ENCODE measurements at regions not wholly inside any gene's neighbourhood (a gene's known extent, or its start where the extent isn't known, plus 50 kb on each side); places are given as distances from the start of the nearest gene placed in this dataset.

DNA sequence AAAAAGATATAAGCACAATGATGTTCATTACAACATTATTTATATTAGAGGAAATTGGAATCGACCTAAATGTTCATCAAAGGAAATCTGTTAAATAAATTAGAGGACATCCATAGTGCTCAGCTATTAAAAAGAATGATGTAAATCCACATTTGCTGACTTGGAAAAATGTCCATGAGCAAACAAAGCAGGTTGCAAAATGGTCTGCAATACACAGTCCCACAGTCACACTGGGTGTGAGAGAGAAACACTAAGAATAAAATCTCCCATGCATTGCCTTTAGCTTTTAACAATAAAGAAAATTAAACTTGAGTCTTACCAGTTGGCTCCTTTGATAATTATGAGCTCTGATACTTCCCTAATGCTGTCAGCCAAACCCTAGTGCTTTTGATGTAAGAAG, 811.1 kb upstream of the SALL3 start:
- DNase-seq, result no peak

DNA sequence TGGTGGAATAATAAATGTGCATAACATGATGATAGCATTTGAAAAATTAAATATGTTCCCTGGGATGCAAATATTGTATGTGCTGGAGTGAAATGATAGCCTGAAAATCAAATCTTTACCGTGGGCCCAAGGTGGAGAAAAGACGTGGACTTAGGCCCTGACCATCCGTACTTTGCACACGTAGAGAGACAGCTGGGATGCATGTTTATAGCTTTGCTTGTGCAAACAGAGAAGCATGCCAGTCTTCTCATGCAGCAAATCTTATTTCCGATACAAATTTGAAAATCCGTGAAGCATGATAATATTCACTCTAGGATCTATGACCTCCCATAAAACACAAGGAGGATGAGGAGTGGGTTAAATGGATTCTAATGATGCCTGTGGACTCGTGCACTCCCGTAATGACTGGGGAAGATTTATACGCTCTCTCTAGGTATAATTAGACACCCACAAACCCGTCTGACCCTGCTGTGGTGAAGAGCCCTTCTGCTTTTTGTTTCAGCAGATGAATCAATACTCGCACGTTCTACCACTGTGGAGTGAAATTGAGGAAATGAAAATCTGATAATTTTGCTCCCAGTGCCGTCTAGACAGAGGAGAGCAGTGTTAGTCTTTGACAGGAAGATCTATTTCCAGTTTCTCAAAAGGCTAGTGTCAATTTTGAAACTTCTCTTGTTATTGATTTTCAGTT, 810.3 kb upstream of the SALL3 start:
- no peak for DNase-seq

DNA sequence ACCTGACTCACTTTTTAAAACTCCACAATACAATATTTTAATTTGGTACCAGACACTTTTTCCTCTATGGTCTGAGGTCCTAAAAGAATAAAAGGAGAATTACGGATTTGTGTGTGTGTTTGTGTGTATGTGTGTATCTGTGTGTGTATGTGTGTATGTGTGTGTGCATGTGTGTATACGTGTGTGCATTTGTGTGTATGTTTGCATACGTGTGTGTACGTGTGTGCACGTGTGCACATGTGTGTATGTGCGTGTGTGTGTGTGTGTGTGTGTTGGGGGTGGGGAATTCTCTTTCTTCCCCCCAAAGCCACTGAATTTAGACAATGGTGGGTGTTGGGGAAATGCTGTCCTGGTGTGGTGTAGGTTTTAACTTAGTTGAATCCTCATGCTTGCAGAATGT, 807.7 kb upstream of the SALL3 start:
- DNase-seq, result no peak

DNA sequence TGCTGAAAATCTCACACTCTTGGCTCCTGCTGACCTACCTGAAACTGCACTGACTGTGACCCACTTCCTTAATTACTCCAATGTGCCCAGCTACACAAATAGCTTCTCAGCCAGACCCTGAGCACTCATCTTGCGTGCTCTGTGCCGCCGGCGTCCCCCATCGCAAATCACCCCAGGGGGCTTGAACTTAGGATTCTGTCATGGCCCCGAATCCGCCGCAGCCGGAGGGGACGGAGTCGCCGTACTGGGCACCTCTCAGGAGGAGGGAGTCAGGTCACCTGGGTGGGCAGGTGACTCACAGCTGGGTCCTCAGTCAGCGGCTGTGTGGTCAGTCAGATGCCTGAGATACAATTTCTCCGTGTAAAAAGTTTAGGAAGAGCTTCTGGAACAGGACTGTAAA, 804.9 kb upstream of the SALL3 start:
- no peak for DNase-seq

DNA sequence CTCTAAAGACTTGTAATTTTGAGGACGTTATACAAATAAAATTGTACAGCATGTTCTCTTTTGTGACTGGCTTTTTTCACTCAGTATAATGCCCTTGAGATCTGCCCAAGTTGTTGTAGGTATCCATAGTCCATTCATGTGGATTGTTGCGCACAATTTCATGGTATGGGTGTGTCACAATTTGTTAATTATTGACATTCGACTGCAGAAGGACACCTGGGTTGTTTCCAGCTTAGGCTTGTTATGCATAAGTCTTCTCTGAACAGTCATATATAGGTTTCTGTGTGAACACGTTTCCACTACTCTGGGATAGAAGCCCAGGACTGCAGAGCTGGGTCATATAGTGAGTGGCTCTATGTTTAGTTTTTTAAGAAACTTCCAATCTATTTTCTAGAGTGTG, 800.8 kb upstream of the SALL3 start:
- no peak for DNase-seq

DNA sequence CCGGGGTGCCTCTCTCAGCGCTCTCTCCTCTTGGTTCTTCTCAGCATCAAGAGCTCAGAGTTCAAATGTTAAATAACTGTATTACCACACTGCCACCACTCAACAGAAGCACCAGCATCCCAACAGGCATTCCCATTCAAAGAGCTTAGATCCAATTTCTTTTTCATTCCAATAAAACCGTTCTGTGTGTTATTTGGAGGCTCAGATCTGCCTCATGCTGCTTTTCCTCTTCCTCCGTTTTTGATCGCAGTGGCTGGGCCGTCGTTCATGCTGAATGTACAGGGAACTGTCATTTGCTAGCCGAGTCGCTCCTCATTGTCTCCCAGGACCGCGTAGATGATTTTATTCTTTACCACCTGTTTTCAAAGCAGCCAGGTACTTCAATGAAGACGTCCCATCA, 798.9 kb upstream of the SALL3 start:
- no peak for DNase-seq

DNA sequence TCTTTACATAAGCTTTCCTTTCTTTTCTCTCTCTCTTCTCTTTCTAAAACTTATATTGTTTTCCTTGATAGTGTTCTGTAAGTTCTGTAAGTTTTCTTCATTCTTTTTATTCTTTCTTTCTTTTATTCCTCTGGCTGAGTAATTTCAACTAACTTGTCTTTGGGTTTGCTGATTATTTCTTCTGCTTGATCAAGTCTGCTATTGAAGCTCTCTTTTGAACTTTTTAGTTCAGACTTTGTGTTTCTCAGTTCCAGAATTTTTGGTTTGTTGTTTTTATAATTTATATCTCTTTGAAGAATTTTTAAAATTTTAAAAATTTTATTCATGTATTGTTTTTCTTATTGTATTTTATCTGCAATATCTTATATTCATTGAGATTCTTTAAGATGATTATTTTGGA, 795.8 kb upstream of the SALL3 start:
- DNase-seq, result no peak

DNA sequence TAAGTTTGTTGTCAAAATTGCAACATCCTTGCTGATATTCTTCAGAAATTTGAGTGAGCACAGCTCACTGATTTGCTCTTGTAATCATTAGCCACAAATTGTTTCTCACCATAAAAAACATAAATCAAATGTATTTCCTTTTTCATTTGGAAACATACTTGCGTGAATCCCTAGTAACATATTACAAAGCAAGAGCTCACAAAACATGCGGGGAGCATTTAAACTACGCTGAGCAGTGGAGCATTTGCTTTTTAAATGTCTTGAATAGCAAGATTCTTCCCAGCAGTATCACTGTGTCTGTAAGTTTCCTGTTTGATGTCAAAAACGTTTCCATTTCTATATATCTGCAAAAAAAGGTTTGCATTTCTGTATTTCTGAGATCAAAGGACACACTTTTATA, 788.3 kb upstream of the SALL3 start:
- no peak for DNase-seq

DNA sequence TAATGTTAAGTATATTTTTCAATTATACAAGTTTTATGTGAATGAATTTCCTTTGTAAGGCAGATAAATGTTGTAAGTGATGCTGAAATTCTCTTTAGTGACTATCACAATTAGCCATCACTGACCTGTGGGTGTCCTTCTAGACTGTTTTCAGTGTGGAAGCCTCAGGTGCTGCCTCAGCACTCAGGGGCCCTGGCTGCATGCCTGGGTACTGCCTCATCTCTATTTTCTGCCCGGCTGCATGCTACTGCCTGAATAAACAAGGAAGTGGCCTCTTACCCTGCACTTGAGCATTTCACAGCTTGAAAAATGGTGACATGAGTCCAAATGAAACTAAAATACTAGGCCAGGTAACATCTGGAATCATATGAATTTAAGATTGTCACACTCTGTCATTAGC, 787.6 kb upstream of the SALL3 start:
- no peak for DNase-seq

DNA sequence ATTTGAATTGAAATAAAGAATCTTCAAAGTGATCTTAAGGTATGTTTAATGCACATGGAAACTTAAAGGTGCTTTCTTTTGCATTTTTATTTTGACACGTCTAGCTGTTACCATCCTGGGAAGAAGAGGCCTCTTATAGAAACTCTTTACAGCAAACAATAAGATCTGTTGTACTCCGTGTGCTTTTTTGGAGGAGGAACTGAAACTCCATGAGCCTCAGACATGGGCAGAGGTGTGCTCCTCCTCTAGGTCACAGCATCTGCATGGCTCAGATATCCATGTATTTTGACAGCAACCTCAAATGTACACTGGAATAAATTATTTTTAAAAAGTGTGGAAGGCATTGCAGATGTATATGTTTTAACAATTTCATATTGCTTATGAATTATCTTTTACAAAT, 783.3 kb upstream of the SALL3 start:
- no peak for DNase-seq

DNA sequence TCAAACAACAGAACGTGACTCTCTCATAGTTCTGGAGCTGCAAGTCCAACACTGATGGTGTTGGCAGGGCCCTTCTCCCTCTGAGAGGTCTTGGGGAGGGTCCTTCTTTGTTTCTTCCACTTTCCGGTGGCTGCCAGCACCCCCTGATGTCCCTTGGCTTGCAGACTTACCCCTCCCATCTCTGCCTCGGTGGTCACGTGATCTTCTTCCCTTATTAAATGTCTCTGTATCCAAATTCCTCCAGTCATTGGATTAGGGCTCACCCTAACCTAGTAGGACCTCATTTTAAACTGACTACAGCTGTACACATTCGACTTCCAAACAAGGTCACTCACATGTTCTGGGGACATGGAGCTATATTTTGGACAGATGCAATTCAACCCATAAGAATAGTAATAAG, 780.6 kb upstream of the SALL3 start:
- DNase-seq, result no peak

DNA sequence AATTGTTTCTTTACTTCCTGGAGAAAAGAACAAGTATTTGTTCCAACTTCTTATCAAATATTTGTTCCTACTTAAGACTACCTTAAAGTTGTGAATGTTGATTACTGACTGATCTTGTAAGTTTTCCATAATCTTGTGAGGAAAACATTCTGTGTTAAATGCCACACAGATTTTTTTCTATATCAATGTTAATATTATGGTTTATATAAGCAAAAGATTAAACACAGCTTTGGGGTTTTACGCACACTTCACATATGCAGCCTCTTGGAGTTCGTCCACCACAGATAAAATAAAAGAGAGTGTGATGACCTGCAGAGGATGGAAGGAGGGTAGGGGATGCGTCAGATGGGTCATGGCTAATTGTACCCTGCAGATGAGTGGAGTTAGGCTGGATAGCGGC, 780.0 kb upstream of the SALL3 start:
- DNase-seq, result no peak

DNA sequence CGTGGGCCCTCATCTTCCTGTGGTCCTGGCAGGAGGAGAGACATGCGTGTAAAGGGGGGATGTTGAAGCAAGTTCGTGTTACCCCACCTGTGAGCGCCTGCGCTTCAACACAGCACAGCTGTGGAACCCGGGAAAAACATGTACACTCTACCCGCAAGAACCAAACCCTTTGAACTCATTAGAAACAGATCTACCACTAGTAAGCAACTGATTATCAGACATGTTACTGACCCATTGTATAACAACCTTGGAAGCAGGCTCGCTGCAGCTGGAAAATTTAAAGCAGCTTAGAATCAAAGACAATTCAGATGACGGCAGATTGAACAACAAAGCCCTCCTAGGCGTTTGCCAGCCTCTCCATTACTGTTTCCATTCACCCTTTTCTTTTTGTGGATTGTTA, 771.7 kb upstream of the SALL3 start:
- DNase-seq, result no peak

DNA sequence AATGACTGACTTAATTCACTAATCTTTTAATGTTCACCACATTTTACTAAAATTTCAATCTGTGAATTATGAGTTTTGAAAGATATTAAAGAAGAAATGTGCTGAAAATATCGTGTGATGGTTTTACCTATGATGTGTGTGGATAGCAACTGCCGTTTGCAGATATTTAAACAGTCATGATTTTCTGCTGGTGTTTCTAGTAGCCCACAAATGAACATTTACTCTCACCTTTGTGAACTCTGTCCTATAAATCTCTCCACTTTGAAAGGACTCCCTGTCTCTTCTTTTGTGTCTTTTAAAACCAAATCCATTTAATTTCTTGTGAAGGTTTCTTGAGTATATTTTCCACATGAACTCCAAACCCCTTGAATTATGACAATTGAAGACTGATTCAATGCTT, 771.2 kb upstream of the SALL3 start:
- DNase-seq, result no peak

DNA sequence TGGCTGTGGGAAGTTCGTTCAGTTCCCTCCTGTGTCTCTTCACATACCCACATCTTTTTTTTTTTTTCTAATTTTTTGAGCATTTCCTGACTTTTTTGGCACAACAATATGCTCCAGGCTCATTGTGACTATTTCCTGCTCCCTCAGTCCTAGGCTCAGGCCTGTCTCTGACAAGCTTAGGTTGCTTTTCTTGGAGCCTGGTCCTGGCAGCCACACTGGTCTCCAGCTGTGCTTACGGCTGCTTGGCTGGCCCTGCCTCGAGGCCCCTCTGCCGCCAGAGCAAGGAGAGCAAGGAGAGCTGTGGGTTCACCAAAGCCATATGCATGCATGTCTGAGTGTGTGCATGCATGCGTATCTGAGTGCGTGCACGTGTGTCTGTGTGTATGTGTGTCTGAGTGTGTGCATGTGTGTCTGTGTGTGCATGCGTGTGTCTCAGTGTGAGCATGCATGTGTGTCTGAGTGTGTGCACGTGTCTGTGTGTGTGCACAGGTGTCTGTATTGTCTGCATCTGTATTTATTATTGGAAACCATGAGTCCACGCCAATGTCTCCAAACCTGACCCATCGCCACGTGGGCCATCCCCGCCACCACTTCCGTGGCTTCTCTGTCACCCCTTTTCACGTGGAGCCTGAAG, 766.1 kb upstream of the SALL3 start:
- no peak for DNase-seq

DNA sequence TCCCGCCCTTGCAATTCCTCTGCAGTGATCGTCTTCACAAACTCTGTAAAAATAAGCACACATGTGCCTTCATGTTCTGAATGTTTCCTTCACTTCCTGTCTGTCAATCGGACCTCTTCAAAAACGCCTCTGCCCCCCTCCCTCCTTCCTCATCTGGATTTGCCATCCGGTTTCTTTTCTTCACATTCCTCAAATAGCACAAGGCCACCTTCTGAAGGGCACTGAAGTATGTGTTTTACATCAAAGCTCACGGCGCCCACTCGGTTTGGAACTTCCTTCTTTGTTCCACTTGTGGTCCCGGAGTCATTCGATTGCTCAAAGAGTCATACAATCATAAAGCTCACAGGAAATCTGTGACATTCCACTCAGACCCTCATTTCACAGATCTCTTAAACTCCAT, 758.1 kb upstream of the SALL3 start:
- no peak for DNase-seq

DNA sequence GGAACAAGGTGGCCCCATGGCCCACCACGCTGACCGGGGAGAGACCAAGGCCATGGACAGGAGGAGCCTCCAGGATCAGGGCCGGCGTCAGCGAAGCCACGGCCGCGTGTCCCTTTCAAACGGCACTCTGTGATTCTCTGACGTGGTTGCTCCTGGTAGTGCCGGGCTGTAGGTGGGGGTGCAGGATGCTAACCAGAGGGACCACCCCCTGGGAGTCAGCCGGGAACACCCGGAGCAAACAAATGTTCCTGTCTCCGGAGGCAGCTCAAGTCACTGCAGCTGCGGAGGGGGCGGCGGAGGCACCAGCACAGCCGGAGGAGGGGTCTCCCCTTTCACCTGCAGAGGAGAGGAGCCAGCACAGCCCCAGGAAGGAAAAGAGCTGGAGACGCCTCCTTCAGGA, 750.6 kb upstream of the SALL3 start:
- no peak for DNase-seq

DNA sequence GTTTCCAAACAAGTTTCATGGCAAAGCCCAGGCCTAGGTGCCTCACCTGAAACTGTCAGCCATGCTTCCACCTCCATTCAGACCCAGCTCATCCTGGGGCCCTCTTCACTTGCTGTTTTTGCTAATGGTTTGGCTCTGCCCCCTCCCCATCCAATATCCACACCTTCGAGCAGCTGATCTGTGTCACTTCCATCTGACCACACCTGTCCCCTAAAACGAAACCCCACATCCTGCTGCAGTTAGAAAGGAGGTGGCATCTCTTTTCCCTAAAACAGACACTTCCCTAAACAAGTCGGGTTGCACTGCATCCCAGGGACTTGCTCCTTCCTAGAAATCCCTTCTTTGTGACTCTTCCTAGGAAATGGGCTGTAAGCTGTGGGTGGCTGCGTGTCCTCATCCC, 748.7 kb upstream of the SALL3 start:
- DNase-seq, result no peak

DNA sequence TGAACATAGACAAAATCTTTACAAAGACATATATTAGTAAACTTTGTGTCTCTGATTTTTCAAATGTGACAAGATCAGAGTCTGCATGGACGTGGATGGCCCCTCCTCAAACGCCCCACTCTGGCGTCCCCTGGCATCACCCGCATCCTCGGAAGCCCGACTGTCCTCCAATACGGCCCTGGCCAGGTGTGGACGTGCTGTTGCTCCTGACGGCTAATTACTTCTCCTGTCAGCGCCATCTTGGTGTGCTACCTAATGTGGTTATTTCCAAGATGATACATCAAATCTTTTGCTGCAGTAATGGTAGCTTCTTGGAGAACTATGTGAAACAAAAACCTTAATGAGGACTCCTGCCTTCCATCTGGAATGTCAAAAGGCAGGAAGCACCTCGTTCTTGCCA, 747.4 kb upstream of the SALL3 start:
- no peak for DNase-seq

DNA sequence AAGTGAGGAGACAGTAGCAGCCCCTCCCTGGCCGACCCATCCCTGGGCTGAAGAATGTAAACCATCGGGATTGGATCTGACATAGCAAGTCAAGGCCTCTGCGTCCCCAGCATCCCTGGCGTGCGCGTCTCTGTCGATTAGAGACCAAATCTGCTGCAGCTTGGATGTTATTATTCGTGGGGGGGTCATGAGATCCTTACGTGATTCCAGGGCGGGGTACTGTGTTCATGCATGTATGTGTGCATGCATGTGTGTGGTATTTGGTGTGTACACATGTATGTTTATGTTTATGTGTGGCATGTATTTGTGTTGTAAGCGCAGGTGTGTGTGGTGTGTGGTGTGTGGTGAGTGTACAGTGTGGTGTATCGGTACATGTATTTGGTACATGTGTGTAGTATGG, 741.8 kb upstream of the SALL3 start:
- no peak for DNase-seq

DNA sequence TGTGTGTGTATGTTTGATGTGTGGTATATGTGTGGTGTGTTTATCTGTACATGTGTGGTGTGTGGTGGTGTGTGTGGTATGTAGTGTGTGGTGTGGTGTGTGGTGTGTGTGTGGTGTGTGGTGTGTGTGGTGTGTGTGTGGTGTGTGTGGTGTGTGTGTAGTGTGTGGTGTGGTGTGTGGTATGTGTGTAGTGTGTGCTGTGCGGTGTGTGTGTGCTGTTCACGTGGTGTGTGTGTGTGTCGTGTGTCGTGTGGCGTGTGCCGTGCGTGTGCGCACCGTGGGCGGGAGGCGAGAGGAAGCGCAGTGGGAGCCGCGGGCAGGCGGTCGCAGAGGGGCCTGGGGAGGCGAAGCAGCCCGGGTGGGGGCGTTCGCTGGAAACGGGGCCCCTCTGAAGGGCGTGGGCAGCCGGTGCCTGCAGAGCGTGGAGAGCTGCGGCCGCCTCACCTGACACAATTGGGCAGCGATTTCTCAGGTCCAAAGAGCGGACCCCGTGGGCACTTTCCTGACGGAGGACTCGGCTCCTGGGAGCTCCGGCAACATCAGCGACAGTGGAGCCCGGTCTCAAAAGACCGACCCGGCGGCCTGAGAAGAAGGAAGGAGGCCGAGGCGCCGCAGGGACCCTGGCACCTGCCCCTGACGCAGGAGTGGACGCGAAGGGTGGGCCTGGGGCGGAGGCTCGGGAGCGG, 741.1 kb upstream of the SALL3 start:
- no peak for DNase-seq

DNA sequence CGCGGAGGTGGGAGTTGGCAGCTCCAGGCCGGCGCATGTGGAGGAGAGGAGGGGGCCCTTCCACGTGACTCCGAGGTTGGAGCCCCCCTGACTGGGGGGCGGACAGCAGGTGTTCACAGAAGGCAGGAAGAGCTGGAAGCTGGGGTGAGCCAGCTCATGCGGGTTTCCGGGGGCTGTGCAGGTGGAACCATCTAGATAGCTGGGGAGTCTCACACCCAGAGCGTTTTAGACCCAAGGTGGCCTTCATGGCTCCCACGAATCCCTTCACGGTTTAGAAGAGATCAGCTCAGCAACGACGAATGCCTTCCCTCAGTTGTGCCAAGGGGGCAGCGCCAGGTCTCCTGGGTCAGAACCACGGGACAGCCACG, 740.5 kb upstream of the SALL3 start:
- no peak for DNase-seq

DNA sequence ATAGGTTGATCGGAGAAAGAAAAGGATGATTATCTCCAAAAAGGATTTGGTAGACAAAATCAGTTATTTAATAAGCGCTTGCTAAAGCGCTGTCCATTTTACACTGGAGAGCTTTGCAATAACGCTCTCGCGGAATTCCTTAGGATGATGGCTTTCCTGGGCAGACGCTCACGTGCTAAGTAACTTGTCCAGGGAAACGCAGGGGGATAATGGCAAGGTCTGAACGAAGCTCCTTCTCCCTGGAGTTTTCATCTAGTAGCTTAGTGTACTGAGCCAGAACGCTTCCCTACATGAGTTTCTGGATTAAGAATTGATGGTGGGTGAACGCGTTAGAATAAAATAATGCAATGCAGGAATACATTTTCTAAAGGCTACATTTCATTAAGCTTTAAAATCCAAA, 739.5 kb upstream of the SALL3 start:
- DNase-seq, result no peak

DNA sequence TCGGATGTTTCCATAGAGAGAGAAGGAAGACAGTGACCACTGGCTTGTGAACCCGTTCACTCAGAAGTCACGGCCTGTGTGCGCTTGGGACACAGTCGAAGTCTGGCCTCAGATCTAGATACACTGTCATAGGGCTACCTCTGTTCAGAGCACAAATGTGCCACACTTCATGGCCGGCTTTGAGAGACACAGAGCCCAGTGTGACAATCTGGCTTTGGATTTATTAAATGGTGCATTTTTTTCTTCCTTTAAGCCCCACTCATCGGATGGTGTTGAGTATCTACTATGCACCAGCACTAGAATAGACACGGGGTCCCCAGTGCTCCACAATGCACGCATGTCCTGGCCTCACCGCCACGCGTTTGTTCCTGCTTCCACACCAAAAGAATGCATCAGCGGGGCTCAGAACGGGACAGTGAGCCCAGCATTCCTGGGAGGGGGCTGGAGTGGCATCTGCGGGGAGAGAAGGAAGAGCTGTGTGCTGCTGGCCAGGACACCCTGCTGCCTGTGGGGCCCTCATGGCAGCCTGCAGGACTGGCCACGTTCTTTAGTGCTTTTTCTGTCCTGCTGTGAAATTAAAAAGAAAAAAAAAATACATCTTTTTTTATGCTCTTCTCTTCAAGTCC, 738.9 kb upstream of the SALL3 start:
- no peak for DNase-seq
